ENCODE measurements at regions not wholly inside any gene's neighbourhood (a gene's known extent, or its start where the extent isn't known, plus 50 kb on each side); places are given as distances from the start of the nearest gene placed in this dataset.
"Not testable (repeated sequence)": the region's sequence is repeated elsewhere in the genome, so short reads cannot be mapped to it uniquely, and the experiment has no call there.

DNA sequence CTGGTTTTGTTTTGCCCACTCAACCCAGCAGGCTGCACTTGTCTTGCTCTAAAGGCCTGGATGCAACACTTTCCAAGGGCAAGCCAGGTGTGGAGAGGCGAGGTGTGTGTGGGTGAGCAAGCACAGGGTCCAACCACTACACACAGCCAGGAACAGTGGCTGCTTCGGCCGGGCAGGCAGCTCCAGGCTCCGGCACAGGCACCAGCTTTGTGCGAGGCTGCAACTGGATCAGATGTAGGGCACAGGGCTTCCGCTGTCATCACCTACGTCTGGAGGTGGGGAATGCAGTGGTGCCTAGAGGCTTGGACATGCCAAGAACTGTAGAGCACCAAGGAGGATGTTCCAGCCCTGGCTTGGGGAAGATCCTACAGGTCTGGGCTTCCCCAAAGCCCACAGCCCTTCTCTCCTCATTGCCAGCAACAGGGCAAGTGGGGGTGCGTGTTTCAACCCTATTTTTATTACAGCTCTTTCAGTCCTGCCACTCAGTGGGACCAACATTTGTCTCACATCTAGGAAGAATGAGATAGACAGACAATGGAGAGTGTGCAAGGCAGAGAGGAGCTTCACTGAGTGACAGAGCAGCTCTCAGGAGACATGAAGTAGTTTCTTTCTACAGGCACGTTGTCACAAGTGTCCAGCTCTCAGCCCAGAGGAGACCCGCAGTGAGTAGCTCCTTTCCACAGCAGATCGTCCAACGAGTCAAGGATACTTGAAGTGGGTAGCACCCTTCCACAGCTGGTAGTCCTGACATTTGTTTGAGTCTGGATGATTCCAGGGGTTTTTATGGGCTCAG is 622.2 kb downstream of the CDH9 start:
- no peak overlapping the region for H3K4me3 ChIP-seq (IDR thresholded peaks at IDR 0.05; ENCODE audit: insufficient read depth, low read depth, low read length)
- no peak overlapping the region for H3K4me2 ChIP-seq
- no peaks in the 10 kb centered on the region for H3K36me3 ChIP-seq (ENCODE audit: insufficient read depth)
- H3K4me1 ChIP-seq (ENCODE audit: low read depth, poor library complexity, severe bottlenecking) = no peaks in the 10 kb centered on the region
- H4K20me1 ChIP-seq (ENCODE audit: insufficient read depth) = no peaks in the 10 kb centered on the region
- no peak overlapping the region for H2AFZ ChIP-seq (ENCODE audit: low read depth)
- H3K27me3 ChIP-seq (ENCODE audit: insufficient read depth, low read depth) = no peaks in the 10 kb centered on the region
- no peak overlapping the region for H3K9ac ChIP-seq
- no peaks in the 10 kb centered on the region for H3K79me2 ChIP-seq (ENCODE audit: insufficient read depth, low read depth)
- H3K27ac ChIP-seq = no peak overlapping the region
- TF ChIP-seq, protein P1, sequence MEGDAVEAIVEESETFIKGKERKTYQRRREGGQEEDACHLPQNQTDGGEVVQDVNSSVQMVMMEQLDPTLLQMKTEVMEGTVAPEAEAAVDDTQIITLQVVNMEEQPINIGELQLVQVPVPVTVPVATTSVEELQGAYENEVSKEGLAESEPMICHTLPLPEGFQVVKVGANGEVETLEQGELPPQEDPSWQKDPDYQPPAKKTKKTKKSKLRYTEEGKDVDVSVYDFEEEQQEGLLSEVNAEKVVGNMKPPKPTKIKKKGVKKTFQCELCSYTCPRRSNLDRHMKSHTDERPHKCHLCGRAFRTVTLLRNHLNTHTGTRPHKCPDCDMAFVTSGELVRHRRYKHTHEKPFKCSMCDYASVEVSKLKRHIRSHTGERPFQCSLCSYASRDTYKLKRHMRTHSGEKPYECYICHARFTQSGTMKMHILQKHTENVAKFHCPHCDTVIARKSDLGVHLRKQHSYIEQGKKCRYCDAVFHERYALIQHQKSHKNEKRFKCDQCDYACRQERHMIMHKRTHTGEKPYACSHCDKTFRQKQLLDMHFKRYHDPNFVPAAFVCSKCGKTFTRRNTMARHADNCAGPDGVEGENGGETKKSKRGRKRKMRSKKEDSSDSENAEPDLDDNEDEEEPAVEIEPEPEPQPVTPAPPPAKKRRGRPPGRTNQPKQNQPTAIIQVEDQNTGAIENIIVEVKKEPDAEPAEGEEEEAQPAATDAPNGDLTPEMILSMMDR (conservative IDR thresholded peaks at IDR 0.05; ENCODE audit: low read depth, low read length) = no peak

DNA sequence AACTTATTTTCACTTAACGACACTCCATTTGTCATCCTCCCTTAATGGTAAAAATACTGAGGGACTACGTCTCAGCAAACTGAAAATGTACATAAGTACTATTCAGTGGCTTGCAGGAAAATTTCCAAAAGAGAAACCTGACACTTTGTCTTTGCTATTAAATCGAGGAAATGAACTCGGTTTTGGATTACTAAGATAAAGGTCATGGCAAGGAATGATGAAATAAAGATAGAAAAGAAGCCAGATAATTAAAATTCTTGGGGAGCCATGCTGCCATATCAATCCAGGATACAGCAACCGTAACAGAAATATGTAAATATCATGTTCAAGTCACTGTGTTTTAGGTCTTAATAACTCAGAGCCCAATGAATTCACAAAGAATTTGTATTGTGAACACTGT is 647.8 kb downstream of the CDH9 start:
- no peaks in the 10 kb centered on the region for H3K79me2 ChIP-seq (ENCODE audit: insufficient read depth, low read depth)

DNA sequence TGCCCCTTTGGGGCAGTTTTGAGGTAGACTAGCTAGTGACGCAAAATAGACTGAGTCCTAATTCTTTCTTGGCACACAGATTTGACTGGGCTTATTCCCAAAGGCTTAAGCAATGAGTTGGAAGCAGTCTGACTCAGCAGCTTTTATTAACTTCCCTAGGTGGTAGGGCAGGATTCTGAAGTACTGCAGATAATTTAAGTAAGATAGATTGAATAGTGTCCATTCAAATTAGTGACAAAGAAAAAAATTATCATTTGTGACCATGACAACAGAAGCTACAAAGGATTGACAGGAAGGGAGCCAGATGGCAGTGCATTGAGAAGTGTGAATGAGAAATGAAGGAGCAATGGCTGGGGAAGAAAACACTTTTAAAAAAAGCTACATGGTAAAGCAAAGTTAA is 649.4 kb downstream of the CDH9 start:
- Histone ChIP-seq H3K27ac (no peak overlapping the region), H3K4me1 (ENCODE audit: low read depth, poor library complexity, severe bottlenecking) (no peaks in the 10 kb centered on the region), H3K36me3 (ENCODE audit: insufficient read depth) (no peaks in the 10 kb centered on the region), H2AFZ (ENCODE audit: low read depth) (no peak overlapping the region), H3K27me3 (ENCODE audit: insufficient read depth, low read depth) (no peaks in the 10 kb centered on the region), H3K79me2 (ENCODE audit: insufficient read depth, low read depth) (no peaks in the 10 kb centered on the region), H3K9ac (no peak overlapping the region), H4K20me1 (ENCODE audit: insufficient read depth) (no peaks in the 10 kb centered on the region), H3K4me2 (no peak overlapping the region), H3K4me3 (IDR thresholded peaks at IDR 0.05; ENCODE audit: insufficient read depth, low read depth, low read length) (no peak overlapping the region)
- TF ChIP-seq, protein P1 (conservative IDR thresholded peaks at IDR 0.05; ENCODE audit: low read depth, low read length) = no peak

More for the DNA sequence above, 647.8 kb downstream of the CDH9 start:
- no peak overlapping the region for H3K9ac ChIP-seq
- H2AFZ ChIP-seq (ENCODE audit: low read depth) = no peak overlapping the region
- TF ChIP-seq, protein P1 (conservative IDR thresholded peaks at IDR 0.05; ENCODE audit: low read depth, low read length) = no peak
- no peaks in the 10 kb centered on the region for H4K20me1 ChIP-seq (ENCODE audit: insufficient read depth)
- no peaks in the 10 kb centered on the region for H3K27me3 ChIP-seq (ENCODE audit: insufficient read depth, low read depth)
- no peak overlapping the region for H3K4me2 ChIP-seq
- no peak overlapping the region for H3K27ac ChIP-seq
- H3K36me3 ChIP-seq (ENCODE audit: insufficient read depth) = no peaks in the 10 kb centered on the region
- H3K4me3 ChIP-seq (IDR thresholded peaks at IDR 0.05; ENCODE audit: insufficient read depth, low read depth, low read length) = no peak overlapping the region
- no peaks in the 10 kb centered on the region for H3K4me1 ChIP-seq (ENCODE audit: low read depth, poor library complexity, severe bottlenecking)

DNA sequence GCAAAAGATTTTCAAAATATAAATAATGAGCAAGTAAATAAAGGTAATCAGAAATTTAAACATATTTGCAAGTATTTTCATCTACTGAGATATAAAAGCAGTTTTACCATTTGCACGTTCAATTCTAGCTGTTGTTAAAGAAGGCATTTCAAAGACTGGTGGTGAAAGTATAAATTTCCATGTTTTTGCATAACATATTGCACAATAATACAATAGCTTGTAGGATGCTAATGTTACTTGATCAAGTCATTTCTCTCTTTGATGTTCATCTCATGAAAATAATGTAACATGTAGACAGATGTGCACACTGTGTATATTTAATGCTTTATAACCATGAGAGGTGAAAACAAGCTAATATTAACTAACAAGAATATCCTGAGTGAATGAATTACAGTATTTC is 651.9 kb downstream of the CDH9 start:
- Histone ChIP-seq H3K79me2 (ENCODE audit: insufficient read depth, low read depth) (no peaks in the 10 kb centered on the region), H3K9ac (no peak overlapping the region), H3K4me3 (IDR thresholded peaks at IDR 0.05; ENCODE audit: insufficient read depth, low read depth, low read length) (no peak overlapping the region), H3K27ac (no peak overlapping the region), H3K4me1 (ENCODE audit: low read depth, poor library complexity, severe bottlenecking) (no peaks in the 10 kb centered on the region), H3K27me3 (ENCODE audit: insufficient read depth, low read depth) (no peaks in the 10 kb centered on the region), H4K20me1 (ENCODE audit: insufficient read depth) (no peaks in the 10 kb centered on the region), H2AFZ (ENCODE audit: low read depth) (no peak overlapping the region), H3K4me2 (no peak overlapping the region), H3K36me3 (ENCODE audit: insufficient read depth) (no peaks in the 10 kb centered on the region)
- TF ChIP-seq, protein P1 (conservative IDR thresholded peaks at IDR 0.05; ENCODE audit: low read depth, low read length) = no peak

DNA sequence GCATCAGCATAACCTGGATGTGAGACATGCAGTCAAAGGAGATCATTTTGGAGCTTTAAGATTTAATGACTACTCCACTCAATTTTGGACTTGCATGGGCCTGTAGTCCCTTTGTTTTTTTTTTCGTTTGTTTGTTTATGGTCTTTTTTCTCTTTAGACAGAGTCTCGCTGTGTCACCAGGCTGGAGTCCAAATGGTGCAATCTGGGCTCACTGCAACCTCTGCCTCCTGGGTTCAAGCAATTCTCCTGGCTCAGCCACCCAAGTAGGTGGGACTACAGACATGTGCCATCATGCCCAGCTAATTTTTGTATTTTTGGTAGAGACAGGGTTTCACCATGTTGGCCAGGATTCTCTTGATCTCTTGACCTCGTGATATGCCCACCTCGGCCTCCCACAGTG is 673.8 kb downstream of the CDH9 start:
- H3K27me3 ChIP-seq (ENCODE audit: insufficient read depth, low read depth); H3K79me2 ChIP-seq (ENCODE audit: insufficient read depth, low read depth); H3K4me1 ChIP-seq (ENCODE audit: low read depth, poor library complexity, severe bottlenecking); H3K4me3 ChIP-seq (IDR thresholded peaks at IDR 0.05; ENCODE audit: insufficient read depth, low read depth, low read length); H4K20me1 ChIP-seq (ENCODE audit: insufficient read depth); H3K4me2 ChIP-seq; H3K36me3 ChIP-seq (ENCODE audit: insufficient read depth); H3K9ac ChIP-seq; H3K27ac ChIP-seq; H2AFZ ChIP-seq (ENCODE audit: low read depth): not testable (repeated sequence)
